Endothelial cell (in vitro differentiated cells): ENCODE measurements at regions not wholly inside any gene's neighbourhood (a gene's known extent, or its start where the extent isn't known, plus 50 kb on each side); places are given as distances from the start of the nearest gene placed in this dataset.

ENCODE experiments used
- DNase-seq: peaks from one replicate; pipeline ENCODE4 v3.0.0; 2021; ENCODE audit warnings: low spot score
- H3K27ac Mint-ChIP-seq: one replicate; pipeline ENCODE4 v1.8.0; 2021; ENCODE audit warnings: mixed read lengths, inconsistent platforms; ENCODE audit not compliant: unreplicated experiment
- H3K27me3 Mint-ChIP-seq: one replicate; pipeline ENCODE4 v1.8.0; 2021; ENCODE audit warnings: mild to moderate bottlenecking, moderate library complexity, mixed read lengths, inconsistent platforms; ENCODE audit not compliant: unreplicated experiment
- H3K36me3 Mint-ChIP-seq: one replicate; pipeline ENCODE4 v1.8.0; 2021; ENCODE audit warnings: mild to moderate bottlenecking, low read depth, mixed read lengths, inconsistent platforms; ENCODE audit not compliant: unreplicated experiment
- H3K4me1 Mint-ChIP-seq: one replicate; pipeline ENCODE4 v1.8.0; 2021; ENCODE audit warnings: mild to moderate bottlenecking, mixed read lengths, inconsistent platforms; ENCODE audit not compliant: unreplicated experiment
- H3K4me3 Mint-ChIP-seq: one replicate; pipeline ENCODE4 v1.8.0; 2021; ENCODE audit warnings: mild to moderate bottlenecking, mixed read lengths, inconsistent platforms; ENCODE audit not compliant: unreplicated experiment
- H3K9me3 Mint-ChIP-seq: one replicate; pipeline ENCODE4 v1.8.0; 2021; ENCODE audit warnings: mixed read lengths, inconsistent platforms; ENCODE audit not compliant: unreplicated experiment
- CTCF ChIP-seq: fragments of 200-600 bp; sonication (generic); IDR thresholded peaks from one replicate; pipeline ENCODE4 v1.5.0; 2021; ENCODE audit warnings: antibody characterized with exemption; ENCODE audit not compliant: unreplicated experiment

- peak; percentile 36 for DNase-seq
- Mint-ChIP-seq H3K4me3 (peak overlapping the region; percentile 76), H3K4me1 (peaks cover 10% of the 10 kb centered on the region), H3K36me3 (no peaks in the 10 kb centered on the region), H3K9me3 (no peaks in the 10 kb centered on the region), H3K27me3 (peaks cover 5% of the 10 kb centered on the region), H3K27ac (no peak overlapping the region)
- TF ChIP-seq CTCF: no peak
Observed at GRCh38 chr7:140229591-140230515, 53.1 kb upstream of the KDM7A start.

GRCh38 chr7:140229101-140229525, 52.3 kb upstream of the KDM7A start:
- Mint-ChIP-seq H3K36me3 (no peaks in the 10 kb centered on the region), H3K4me3 (peak overlapping the region; percentile 76), H3K9me3 (no peaks in the 10 kb centered on the region), H3K4me1 (peaks cover 10% of the 10 kb centered on the region), H3K27ac (no peak overlapping the region), H3K27me3 (peaks cover 5% of the 10 kb centered on the region)
- no peak for DNase-seq
- TF ChIP-seq CTCF: no peak
